ENCODE measurements at regions not wholly inside any gene's neighbourhood (a gene's known extent, or its start where the extent isn't known, plus 50 kb on each side); places are given as distances from the start of the nearest gene placed in this dataset.

- TF ChIP-seq, protein P1, sequence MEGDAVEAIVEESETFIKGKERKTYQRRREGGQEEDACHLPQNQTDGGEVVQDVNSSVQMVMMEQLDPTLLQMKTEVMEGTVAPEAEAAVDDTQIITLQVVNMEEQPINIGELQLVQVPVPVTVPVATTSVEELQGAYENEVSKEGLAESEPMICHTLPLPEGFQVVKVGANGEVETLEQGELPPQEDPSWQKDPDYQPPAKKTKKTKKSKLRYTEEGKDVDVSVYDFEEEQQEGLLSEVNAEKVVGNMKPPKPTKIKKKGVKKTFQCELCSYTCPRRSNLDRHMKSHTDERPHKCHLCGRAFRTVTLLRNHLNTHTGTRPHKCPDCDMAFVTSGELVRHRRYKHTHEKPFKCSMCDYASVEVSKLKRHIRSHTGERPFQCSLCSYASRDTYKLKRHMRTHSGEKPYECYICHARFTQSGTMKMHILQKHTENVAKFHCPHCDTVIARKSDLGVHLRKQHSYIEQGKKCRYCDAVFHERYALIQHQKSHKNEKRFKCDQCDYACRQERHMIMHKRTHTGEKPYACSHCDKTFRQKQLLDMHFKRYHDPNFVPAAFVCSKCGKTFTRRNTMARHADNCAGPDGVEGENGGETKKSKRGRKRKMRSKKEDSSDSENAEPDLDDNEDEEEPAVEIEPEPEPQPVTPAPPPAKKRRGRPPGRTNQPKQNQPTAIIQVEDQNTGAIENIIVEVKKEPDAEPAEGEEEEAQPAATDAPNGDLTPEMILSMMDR (IDR thresholded peaks at IDR 0.05; ENCODE audit: insufficient read depth, low read length, severe bottlenecking) = no peak
- Histone ChIP-seq H3K36me3 (ENCODE audit: control insufficient read depth, insufficient read depth, low read length) (no peaks in the 10 kb centered on the region), H3K4me3 (ENCODE audit: low read depth, low read length) (no peak overlapping the region), H3K27me3 (ENCODE audit: control insufficient read depth, insufficient read depth, low read length) (no peaks in the 10 kb centered on the region)
- FAIRE-seq = no peak
- no peak for DNase-seq (ENCODE audit: low read depth)
Observed at GRCh38 chr1:4045397-4046010, 145.4 kb upstream of the C1orf174 start.

GRCh38 chr1:4046836-4047461 is 146.9 kb upstream of the C1orf174 start:
- DNase-seq (ENCODE audit: low read depth) = no peak
- FAIRE-seq = no peak
- Histone ChIP-seq H3K4me3 (ENCODE audit: low read depth, low read length) (no peak overlapping the region), H3K27me3 (ENCODE audit: control insufficient read depth, insufficient read depth, low read length) (no peaks in the 10 kb centered on the region), H3K36me3 (ENCODE audit: control insufficient read depth, insufficient read depth, low read length) (no peaks in the 10 kb centered on the region)
- TF ChIP-seq, protein P1 (IDR thresholded peaks at IDR 0.05; ENCODE audit: insufficient read depth, low read length, severe bottlenecking) = no peak

GRCh38 chr1:4047666-4048065 is 147.6 kb upstream of the C1orf174 start:
- H3K36me3 ChIP-seq (ENCODE audit: control insufficient read depth, insufficient read depth, low read length) = no peaks in the 10 kb centered on the region
- no peak for FAIRE-seq
- TF ChIP-seq, protein P1 (IDR thresholded peaks at IDR 0.05; ENCODE audit: insufficient read depth, low read length, severe bottlenecking) = no peak
- H3K27me3 ChIP-seq (ENCODE audit: control insufficient read depth, insufficient read depth, low read length) = no peaks in the 10 kb centered on the region
- no peak for DNase-seq (ENCODE audit: low read depth)
- no peak overlapping the region for H3K4me3 ChIP-seq (ENCODE audit: low read depth, low read length)

DNA sequence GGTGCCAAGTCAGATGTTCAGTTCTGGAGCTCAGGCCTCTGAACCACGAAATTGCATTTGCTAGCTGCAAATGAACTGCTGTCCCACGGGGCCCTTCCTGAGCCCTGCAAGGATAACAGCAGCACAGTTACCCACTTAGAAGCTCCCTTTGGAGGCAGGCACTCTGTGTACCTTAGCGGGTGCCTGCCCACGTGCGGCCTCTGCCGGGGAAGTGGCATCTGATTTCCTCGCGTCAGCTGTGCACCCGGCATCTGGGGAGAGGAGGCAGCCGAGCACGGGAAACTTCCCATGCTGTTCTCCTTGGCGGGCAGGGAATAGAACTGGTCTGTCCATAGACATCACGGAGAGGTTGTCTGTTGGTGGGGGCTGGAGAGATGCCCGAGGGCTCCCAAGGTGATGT is 148.0 kb upstream of the C1orf174 start:
- Histone ChIP-seq H3K36me3 (ENCODE audit: control insufficient read depth, insufficient read depth, low read length) (no peaks in the 10 kb centered on the region), H3K27me3 (ENCODE audit: control insufficient read depth, insufficient read depth, low read length) (no peaks in the 10 kb centered on the region), H3K4me3 (ENCODE audit: low read depth, low read length) (no peak overlapping the region)
- DNase-seq (ENCODE audit: low read depth) = no peak
- FAIRE-seq = no peak
- TF ChIP-seq, protein P1 (IDR thresholded peaks at IDR 0.05; ENCODE audit: insufficient read depth, low read length, severe bottlenecking) = no peak

GRCh38 chr1:4048921-4049320 is 148.8 kb upstream of the C1orf174 start:
- H3K36me3 ChIP-seq (ENCODE audit: control insufficient read depth, insufficient read depth, low read length) = no peaks in the 10 kb centered on the region
- no peaks in the 10 kb centered on the region for H3K27me3 ChIP-seq (ENCODE audit: control insufficient read depth, insufficient read depth, low read length)
- FAIRE-seq = no peak
- no peak overlapping the region for H3K4me3 ChIP-seq (ENCODE audit: low read depth, low read length)
- TF ChIP-seq, protein P1 (IDR thresholded peaks at IDR 0.05; ENCODE audit: insufficient read depth, low read length, severe bottlenecking) = no peak
- no peak for DNase-seq (ENCODE audit: low read depth)

- DNase-seq (ENCODE audit: low read depth) (no peak), FAIRE-seq (no peak)
- TF ChIP-seq, protein P1 (IDR thresholded peaks at IDR 0.05; ENCODE audit: insufficient read depth, low read length, severe bottlenecking) = no peak
- no peak overlapping the region for H3K4me3 ChIP-seq (ENCODE audit: low read depth, low read length)
- no peaks in the 10 kb centered on the region for H3K27me3 ChIP-seq (ENCODE audit: control insufficient read depth, insufficient read depth, low read length)
- H3K36me3 ChIP-seq (ENCODE audit: control insufficient read depth, insufficient read depth, low read length) = no peaks in the 10 kb centered on the region
Observed at GRCh38 chr1:4050998-4051397, 150.9 kb upstream of the C1orf174 start.
